Heart left ventricle (tissue), 13 donors: ENCODE measurements at regions not wholly inside any gene's neighbourhood (a gene's known extent, or its start where the extent isn't known, plus 50 kb on each side); places are given as distances from the start of the nearest gene placed in this dataset.

ENCODE experiments used
- POLR2A ChIP-seq, 2 donors: fragments of 450-650 bp; IDR thresholded peaks; one replicate each; pipeline ENCODE4 v1.6.1; 2017; ENCODE audit warnings: antibody characterized with exemption in 2 of 2, mild to moderate bottlenecking in 2 of 2, moderate library complexity in 2 of 2
- TF ChIP-seq, protein P1 (sequence below), 12 donors: fragments of 200-600 bp; sonication (generic) in 4 of 12; IDR thresholded peaks; one replicate each; pipeline versions ENCODE4 v1.5.0 to v1.8.0; 2018 to 2022; ENCODE audit warnings: antibody characterized with exemption in 12 of 12, mild to moderate bottlenecking in 5 of 12
- donor health status: ischemic (EF 13 %, LVEDD 7.1; RV severe dilation, severe dysfunction).
- donor health status: DM: no; HTN: yes; CAD: no.
- donor health status: DM: no; HTN: no; CAD: no.
- donor health status: ischemic (EF 25% LVEDD 6.9; RV normal size, moderate dysfunction).
- donor health status: ischemic (EF 25% LVEDD 5.7; RV mildly dilated, moderate dysfunction).
- donor health status: ischemic (EF 35%, LVEDD 5.7; RV mildly dilated, moderate dysfunction).
- donor health status: nonischemic (EF 11% LVEDD 7.7; RV severe dilation, severe dysfunction).
- donor health status: DM: yes; HTN: yes; CAD: no.
- donor health status: PGD.
- donor health status: ischemic (EF 29% LVEDD 5.4; RV normal size, mild dysfunction).
- donor health status: nonischemic (EF 23%, LVEDD 6.1; RV moderate dilation, normal function).

DNA sequence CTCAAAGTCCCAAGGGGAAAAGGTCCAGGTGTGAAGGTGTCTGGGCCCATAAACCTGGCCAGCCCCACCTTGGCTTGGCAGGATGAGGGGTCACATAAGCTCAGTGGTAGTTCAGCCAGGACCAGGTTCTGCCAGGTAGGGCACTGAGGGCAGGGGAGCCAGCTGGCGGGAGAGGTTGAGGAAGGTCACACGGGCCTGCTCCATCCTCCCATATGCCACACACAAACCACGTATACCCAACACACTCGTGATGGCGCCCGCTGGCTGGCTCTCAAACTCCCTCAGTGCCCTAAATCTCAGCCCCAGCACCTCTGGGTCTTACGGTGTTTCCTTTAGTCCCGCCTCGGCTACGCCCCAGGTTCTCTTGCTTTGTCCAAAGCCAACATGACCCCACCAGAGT is 160.5 kb downstream of the ZFP36L2 start:
- TF ChIP-seq, protein P1, sequence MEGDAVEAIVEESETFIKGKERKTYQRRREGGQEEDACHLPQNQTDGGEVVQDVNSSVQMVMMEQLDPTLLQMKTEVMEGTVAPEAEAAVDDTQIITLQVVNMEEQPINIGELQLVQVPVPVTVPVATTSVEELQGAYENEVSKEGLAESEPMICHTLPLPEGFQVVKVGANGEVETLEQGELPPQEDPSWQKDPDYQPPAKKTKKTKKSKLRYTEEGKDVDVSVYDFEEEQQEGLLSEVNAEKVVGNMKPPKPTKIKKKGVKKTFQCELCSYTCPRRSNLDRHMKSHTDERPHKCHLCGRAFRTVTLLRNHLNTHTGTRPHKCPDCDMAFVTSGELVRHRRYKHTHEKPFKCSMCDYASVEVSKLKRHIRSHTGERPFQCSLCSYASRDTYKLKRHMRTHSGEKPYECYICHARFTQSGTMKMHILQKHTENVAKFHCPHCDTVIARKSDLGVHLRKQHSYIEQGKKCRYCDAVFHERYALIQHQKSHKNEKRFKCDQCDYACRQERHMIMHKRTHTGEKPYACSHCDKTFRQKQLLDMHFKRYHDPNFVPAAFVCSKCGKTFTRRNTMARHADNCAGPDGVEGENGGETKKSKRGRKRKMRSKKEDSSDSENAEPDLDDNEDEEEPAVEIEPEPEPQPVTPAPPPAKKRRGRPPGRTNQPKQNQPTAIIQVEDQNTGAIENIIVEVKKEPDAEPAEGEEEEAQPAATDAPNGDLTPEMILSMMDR (IDR thresholded peaks at IDR 0.05) = no peak
- no peak for TF ChIP-seq POLR2A (IDR thresholded peaks at IDR 0.05)
